Stromal cell of bone marrow (primary cell): ENCODE measurements at regions not wholly inside any gene's neighbourhood (a gene's known extent, or its start where the extent isn't known, plus 50 kb on each side); places are given as distances from the start of the nearest gene placed in this dataset.
"Not testable (repeated sequence)": the region's sequence is repeated elsewhere in the genome, so short reads cannot be mapped to it uniquely, and the experiment has no call there.

Source experiments
- DNase-seq: peaks from one replicate; pipeline ENCODE4 v3.0.0-alpha.2; 2012; ENCODE audit warnings: low read depth

GRCh38 chr14:97148021-97148420 is 350.8 kb downstream of the VRK1 start:
- not testable (repeated sequence) for DNase-seq

- no peak for DNase-seq
Measured at GRCh38 chr14:97149775-97150174, 352.6 kb downstream of the VRK1 start.

- DNase-seq = no peak
Measured at GRCh38 chr14:97153527-97153926, 356.3 kb downstream of the VRK1 start.

GRCh38 chr14:97155320-97155719 is 358.1 kb downstream of the VRK1 start:
- no peak for DNase-seq

- no peak for DNase-seq
Measured at GRCh38 chr14:97155814-97156213, 358.6 kb downstream of the VRK1 start.

- DNase-seq = no peak
Measured at GRCh38 chr14:97156705-97157104, 359.5 kb downstream of the VRK1 start.

GRCh38 chr14:97158102-97158501 is 360.9 kb downstream of the VRK1 start:
- no peak for DNase-seq

- DNase-seq = no peak
Measured at GRCh38 chr14:97159124-97159523, 361.9 kb downstream of the VRK1 start.

- DNase-seq = no peak
Measured at GRCh38 chr14:97162621-97163020, 365.4 kb downstream of the VRK1 start.

- no peak for DNase-seq
Measured at GRCh38 chr14:97164021-97164420, 366.8 kb downstream of the VRK1 start.

GRCh38 chr14:97166497-97166896 is 369.3 kb downstream of the VRK1 start:
- DNase-seq = no peak

- not testable (repeated sequence) for DNase-seq
Measured at GRCh38 chr14:97167577-97167976, 370.4 kb downstream of the VRK1 start.

- DNase-seq = no peak
Measured at GRCh38 chr14:97172644-97173043, 375.5 kb downstream of the VRK1 start.

- DNase-seq = no peak
Measured at GRCh38 chr14:97177016-97177415, 379.8 kb downstream of the VRK1 start.

GRCh38 chr14:97177635-97178034 is 380.5 kb downstream of the VRK1 start:
- no peak for DNase-seq

- DNase-seq = no peak
Measured at GRCh38 chr14:97178781-97179180, 381.6 kb downstream of the VRK1 start.

GRCh38 chr14:97179573-97179972 is 382.4 kb downstream of the VRK1 start:
- DNase-seq = no peak

GRCh38 chr14:97180304-97181200 is 383.4 kb downstream of the VRK1 start:
- DNase-seq = peak; percentile 28

GRCh38 chr14:97185186-97185585 is 388.0 kb downstream of the VRK1 start:
- DNase-seq = no peak

- DNase-seq = no peak
Measured at GRCh38 chr14:97187916-97188315, 390.7 kb downstream of the VRK1 start.

- DNase-seq = no peak
Measured at GRCh38 chr14:97196336-97196735, 399.2 kb downstream of the VRK1 start.

GRCh38 chr14:97198813-97199212 is 401.6 kb downstream of the VRK1 start:
- DNase-seq = no peak

GRCh38 chr14:97200245-97200644 is 403.1 kb downstream of the VRK1 start:
- no peak for DNase-seq

- DNase-seq = no peak
Measured at GRCh38 chr14:97206916-97207315, 409.7 kb downstream of the VRK1 start.
